ENCODE measurements at regions not wholly inside any gene's neighbourhood (a gene's known extent, or its start where the extent isn't known, plus 50 kb on each side); places are given as distances from the start of the nearest gene placed in this dataset.

DNA sequence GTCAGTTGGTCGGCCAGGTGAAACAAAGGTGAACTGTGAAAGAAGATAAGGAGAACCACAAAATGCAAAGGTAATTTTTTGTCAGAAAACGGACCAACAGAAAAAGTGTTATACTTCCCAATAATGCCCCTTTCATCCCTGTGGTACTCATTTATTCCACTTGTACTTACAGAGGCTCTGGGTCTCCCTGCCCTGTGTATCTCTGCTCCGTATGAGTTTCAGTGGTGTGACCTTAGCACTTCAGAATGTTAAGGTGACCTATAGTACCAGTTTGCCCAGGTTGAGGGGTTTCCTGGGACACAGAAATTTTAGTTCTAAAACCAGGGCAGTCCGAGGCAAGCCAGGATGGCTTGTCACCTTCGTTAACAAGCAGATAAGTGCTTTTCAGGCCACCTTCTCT lies 254.8 kb downstream of the OLFM3 start:
- TF ChIP-seq POLR2A (IDR thresholded peaks at IDR 0.05): no peak
- TF ChIP-seq, protein P1, sequence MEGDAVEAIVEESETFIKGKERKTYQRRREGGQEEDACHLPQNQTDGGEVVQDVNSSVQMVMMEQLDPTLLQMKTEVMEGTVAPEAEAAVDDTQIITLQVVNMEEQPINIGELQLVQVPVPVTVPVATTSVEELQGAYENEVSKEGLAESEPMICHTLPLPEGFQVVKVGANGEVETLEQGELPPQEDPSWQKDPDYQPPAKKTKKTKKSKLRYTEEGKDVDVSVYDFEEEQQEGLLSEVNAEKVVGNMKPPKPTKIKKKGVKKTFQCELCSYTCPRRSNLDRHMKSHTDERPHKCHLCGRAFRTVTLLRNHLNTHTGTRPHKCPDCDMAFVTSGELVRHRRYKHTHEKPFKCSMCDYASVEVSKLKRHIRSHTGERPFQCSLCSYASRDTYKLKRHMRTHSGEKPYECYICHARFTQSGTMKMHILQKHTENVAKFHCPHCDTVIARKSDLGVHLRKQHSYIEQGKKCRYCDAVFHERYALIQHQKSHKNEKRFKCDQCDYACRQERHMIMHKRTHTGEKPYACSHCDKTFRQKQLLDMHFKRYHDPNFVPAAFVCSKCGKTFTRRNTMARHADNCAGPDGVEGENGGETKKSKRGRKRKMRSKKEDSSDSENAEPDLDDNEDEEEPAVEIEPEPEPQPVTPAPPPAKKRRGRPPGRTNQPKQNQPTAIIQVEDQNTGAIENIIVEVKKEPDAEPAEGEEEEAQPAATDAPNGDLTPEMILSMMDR (IDR thresholded peaks at IDR 0.05): no peak

Data from lower leg skin (tissue), 3 donors.